PC-9 (cell line): ENCODE measurements at regions not wholly inside any gene's neighbourhood (a gene's known extent, or its start where the extent isn't known, plus 50 kb on each side); places are given as distances from the start of the nearest gene placed in this dataset.

ENCODE experiments used
- CTCF ChIP-seq: fragments of 200-600 bp; sonication (generic); conservative IDR thresholded peaks from 2 replicates; pipeline ENCODE4 v1.6.1; 2017; ENCODE audit warnings: mixed run types, antibody characterized with exemption, mild to moderate bottlenecking, moderate library complexity
- EZH2 ChIP-seq: fragments of 200-600 bp; sonication (generic); IDR thresholded peaks from 2 replicates; pipeline ENCODE4 v1.8.0; 2017; ENCODE audit warnings: antibody characterized with exemption, low read depth

- TF ChIP-seq CTCF, result no peak
- TF ChIP-seq EZH2, result no peak
Measured at GRCh38 chr9:108677776-108678175, 178.0 kb downstream of the ACTL7B start.
